Cardiac fibroblast (primary cell): ENCODE measurements at regions not wholly inside any gene's neighbourhood (a gene's known extent, or its start where the extent isn't known, plus 50 kb on each side); places are given as distances from the start of the nearest gene placed in this dataset.

Experiments used
- DNase-seq, 2 donors: peaks; one replicate each; pipeline versions ENCODE4 v3.0.0 to v3.0.0-alpha.2; 2010; ENCODE audit warnings: low read depth in 2 of 2
- H3K4me3 ChIP-seq, 2 donors: replicated peaks in 1 of 2; 1 replicate in 1 of 2; 2 replicates in 1 of 2; pipeline ENCODE4 v1.5.1; 2011; ENCODE audit warnings: low read depth in 2 of 2, low read length in 2 of 2, mild to moderate bottlenecking in 2 of 2, moderate library complexity in 1 of 2
- TF ChIP-seq, protein P1 (sequence below): IDR thresholded peaks from one replicate; pipeline ENCODE4 v1.5.1; 2011; ENCODE audit warnings: low read depth, mild to moderate bottlenecking, low read length, inconsistent platforms

DNA sequence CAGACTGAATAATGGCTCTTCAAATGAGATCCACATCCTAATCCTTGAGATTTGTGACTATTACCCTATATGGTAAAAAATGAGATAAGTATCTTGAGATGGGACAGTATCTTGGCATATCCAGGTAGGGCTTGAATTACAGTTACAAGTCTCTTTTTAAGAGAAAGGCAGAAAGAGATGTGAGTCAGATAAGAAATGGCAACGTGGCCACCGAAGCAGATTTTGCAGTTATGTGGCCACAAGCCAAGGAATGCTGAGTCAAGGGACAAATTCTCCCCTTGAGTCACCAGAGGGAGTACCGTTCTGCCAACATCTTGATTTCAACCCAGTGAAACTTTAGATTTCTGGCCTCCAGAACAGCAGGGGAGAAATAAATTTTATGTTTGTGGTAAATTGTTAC is 1983.0 kb upstream of the C9orf72 start:
- TF ChIP-seq, protein P1, sequence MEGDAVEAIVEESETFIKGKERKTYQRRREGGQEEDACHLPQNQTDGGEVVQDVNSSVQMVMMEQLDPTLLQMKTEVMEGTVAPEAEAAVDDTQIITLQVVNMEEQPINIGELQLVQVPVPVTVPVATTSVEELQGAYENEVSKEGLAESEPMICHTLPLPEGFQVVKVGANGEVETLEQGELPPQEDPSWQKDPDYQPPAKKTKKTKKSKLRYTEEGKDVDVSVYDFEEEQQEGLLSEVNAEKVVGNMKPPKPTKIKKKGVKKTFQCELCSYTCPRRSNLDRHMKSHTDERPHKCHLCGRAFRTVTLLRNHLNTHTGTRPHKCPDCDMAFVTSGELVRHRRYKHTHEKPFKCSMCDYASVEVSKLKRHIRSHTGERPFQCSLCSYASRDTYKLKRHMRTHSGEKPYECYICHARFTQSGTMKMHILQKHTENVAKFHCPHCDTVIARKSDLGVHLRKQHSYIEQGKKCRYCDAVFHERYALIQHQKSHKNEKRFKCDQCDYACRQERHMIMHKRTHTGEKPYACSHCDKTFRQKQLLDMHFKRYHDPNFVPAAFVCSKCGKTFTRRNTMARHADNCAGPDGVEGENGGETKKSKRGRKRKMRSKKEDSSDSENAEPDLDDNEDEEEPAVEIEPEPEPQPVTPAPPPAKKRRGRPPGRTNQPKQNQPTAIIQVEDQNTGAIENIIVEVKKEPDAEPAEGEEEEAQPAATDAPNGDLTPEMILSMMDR = no peak
- peak; percentile 59 to 85 for DNase-seq
- H3K4me3 ChIP-seq = no peak overlapping the region

DNA sequence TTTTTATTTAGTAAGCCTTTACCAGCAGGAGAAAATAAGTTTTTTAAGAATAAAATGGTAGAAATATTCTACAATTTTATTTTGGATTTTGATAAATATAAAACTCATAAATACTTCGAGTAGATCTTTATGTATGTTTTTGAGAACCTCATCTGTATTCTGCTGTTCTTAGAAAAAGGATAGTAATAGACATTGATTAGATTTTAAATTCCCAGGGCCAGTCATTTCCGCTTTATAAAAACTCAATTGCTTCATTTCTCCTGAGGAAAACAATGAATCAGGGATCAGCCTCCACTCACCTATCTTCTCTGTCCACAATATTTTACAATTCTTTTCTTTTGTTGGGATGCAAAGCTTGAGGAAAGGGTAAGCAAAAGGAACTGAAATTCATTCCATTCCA is 1983.5 kb upstream of the C9orf72 start:
- peak in 1 of 2 donors; percentile 19 for DNase-seq
- H3K4me3 ChIP-seq = no peak overlapping the region
- TF ChIP-seq, protein P1 = no peak

DNA sequence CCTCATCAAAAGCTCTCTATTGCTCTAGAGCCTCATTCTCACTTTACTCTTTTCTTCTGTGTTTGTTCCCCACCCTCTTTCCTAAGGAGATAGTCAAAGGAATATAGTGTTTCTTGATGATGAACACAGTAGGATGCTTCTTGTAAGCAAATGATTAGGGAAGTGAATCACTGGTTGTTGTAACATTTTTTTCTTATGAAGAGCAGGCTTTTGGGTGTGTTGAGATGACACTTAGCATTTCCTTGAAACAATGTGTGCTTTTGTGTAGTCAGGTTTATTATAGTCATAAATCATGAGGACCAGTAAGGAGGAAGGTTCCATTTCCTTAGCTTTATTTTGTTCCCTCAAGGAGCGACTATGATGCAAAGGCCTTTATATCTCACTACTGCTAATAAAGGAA is 1991.3 kb upstream of the C9orf72 start:
- TF ChIP-seq, protein P1 = no peak
- peak in 1 of 2 donors; percentile 4 for DNase-seq
- no peak overlapping the region for H3K4me3 ChIP-seq

DNA sequence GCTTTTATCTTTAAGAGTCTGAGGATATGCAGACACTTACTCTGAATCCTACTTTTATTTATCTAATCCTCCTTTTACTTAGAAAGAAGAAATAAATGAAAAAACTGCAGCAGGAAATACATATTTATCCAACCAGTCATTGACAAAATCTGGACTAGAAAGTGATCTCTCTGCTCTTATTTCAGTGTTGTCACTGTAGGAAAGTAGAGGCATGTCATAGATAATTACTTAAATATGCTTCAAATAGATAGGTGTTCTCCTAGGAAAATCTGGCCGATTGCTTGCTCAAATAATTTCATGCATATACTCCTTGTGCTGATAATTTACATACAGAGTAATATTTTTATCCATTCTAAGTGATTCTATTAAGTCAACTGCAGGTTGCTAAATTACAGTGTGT is 2001.9 kb upstream of the C9orf72 start:
- TF ChIP-seq, protein P1 = no peak
- DNase-seq = no peak
- H3K4me3 ChIP-seq = no peak overlapping the region

DNA sequence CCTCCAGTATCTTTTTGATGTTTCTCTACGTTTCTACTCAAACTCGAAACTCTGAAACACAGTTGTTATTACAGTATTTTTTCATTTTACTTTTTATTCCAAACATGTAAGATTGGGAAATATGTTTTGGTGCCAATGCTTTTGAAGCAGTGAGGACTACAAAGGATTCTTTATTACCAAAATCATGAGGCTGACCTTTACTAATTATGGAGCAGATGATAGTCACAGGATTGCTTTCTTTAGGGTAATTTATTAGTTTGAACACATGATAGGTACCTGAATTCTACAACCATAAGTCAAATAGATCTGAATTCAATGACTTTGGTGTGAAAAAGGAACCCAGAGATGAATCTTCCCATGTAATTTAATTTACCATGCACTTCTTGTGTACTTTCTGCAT is 2015.1 kb upstream of the C9orf72 start:
- TF ChIP-seq, protein P1 = no peak
- DNase-seq = no peak
- H3K4me3 ChIP-seq = no peak overlapping the region

DNA sequence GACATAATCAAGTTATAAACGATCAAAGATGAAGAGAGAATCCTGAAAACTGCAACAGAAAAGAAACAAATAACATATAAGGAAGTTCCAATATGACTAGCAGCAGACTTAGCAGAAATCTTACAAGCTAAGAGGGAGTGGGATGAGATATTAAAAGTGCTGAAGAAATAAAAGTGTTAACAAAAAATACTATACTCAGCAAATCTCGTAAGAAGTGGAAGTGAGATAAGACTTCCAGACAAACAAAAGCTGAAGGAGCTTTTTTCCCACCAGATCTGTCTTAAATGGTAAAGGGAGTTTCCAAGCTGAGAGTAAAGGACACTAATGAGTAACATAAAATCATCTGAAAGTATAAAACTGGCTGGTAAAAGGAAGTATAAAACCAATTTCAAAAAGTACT is 2036.0 kb upstream of the C9orf72 start:
- DNase-seq = no peak
- TF ChIP-seq, protein P1 = no peak
- H3K4me3 ChIP-seq = no peak overlapping the region

DNA sequence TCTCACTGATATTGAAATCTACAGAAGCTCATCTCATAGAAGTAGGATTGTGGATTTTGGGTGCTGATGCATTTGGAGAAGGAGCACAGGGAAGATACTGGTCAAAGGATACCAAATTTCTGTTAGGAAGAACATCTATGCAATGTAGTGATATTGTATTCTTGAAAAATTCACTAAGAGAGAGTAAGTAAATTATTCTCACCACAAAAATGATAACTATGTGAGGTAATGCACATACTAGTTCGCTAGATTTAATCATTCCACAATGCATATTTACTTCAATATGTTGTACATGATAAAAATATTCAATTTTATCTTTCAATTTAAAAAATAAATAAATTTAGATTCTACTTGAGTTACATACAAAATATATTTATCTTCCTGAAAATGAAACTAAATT is 2040.5 kb upstream of the C9orf72 start:
- DNase-seq = no peak
- no peak overlapping the region for H3K4me3 ChIP-seq
- TF ChIP-seq, protein P1 = no peak
